Activated naive CD8-positive, alpha-beta T cell treated with anti-CD3 and anti-CD28 coated beads, Interleukin-2, amount 10 ng/mL, durations not matched to agents 7 days and 5 days (primary cell): ENCODE measurements at regions not wholly inside any gene's neighbourhood (a gene's known extent, or its start where the extent isn't known, plus 50 kb on each side); places are given as distances from the start of the nearest gene placed in this dataset.

Experiments used
- ATAC-seq: fragments of 150-1000 bp; cut with Tn5 transposase; one replicate; pipeline ENCODE4 v1.10.0; 2021; ENCODE audit warnings: low read depth, moderate library complexity
- POLR2A ChIA-PET: fragments of 350-600 bp; sonication (Branson Sonifier 250); formaldehyde crosslinking; loops from one replicate; lab custom pipeline; 2021; ENCODE audit warnings: antibody characterized with exemption; lab: Charles Lee
- DNase-seq: peaks from one replicate; pipeline ENCODE4 v3.0.0; 2021
- H3K27ac Mint-ChIP-seq: one replicate; pipeline ENCODE4 v1.8.0; 2022; ENCODE audit warnings: mild to moderate bottlenecking, mixed read lengths
- H3K27me3 Mint-ChIP-seq: one replicate; pipeline ENCODE4 v1.8.0; 2022; ENCODE audit warnings: mild to moderate bottlenecking, moderate library complexity, mixed read lengths
- H3K36me3 Mint-ChIP-seq: one replicate; pipeline ENCODE4 v1.8.0; 2021; ENCODE audit warnings: mild to moderate bottlenecking, mixed read lengths
- H3K4me1 Mint-ChIP-seq: one replicate; pipeline ENCODE4 v1.8.0; 2021; ENCODE audit warnings: mixed read lengths
- H3K4me3 Mint-ChIP-seq: one replicate; pipeline ENCODE4 v1.8.0; 2022; ENCODE audit warnings: mild to moderate bottlenecking, moderate library complexity, mixed read lengths
- H3K9me3 Mint-ChIP-seq: one replicate; pipeline ENCODE4 v1.8.0; 2021; ENCODE audit warnings: mixed read lengths

- POLR2A ChIA-PET, result no interaction called here
- no peak for ATAC-seq
- Mint-ChIP-seq H3K9me3 (peaks cover 17% of the 10 kb centered on the region), H3K4me3 (no peak overlapping the region), H3K36me3 (no peaks in the 10 kb centered on the region), H3K4me1 (no peaks in the 10 kb centered on the region), H3K27ac (no peak overlapping the region), H3K27me3 (peaks cover 13% of the 10 kb centered on the region)
- no peak for DNase-seq
Observed at GRCh38 chr5:73344835-73345234, 103.7 kb downstream of the FOXD1 start.

- Mint-ChIP-seq H3K36me3 (no peaks in the 10 kb centered on the region), H3K4me1 (no peaks in the 10 kb centered on the region), H3K27me3 (peaks cover 16% of the 10 kb centered on the region), H3K4me3 (no peak overlapping the region), H3K27ac (no peak overlapping the region), H3K9me3 (peaks cover 1% of the 10 kb centered on the region)
- no peak for ATAC-seq
- no peak for DNase-seq
- POLR2A ChIA-PET, result no interaction called here
Observed at GRCh38 chr5:73339711-73340110, 108.9 kb downstream of the FOXD1 start.

- POLR2A ChIA-PET, result no interaction called here
- H3K36me3 Mint-ChIP-seq, result no peaks in the 10 kb centered on the region
- H3K4me3 Mint-ChIP-seq, result no peak overlapping the region
- no peaks in the 10 kb centered on the region for H3K9me3 Mint-ChIP-seq
- H3K4me1 Mint-ChIP-seq, result no peaks in the 10 kb centered on the region
- DNase-seq, result no peak
- H3K27ac Mint-ChIP-seq, result no peak overlapping the region
- peaks cover 18% of the 10 kb centered on the region for H3K27me3 Mint-ChIP-seq
- no peak for ATAC-seq
Observed at GRCh38 chr5:73339051-73339575, 109.5 kb downstream of the FOXD1 start.

- H3K4me1 Mint-ChIP-seq, result no peaks in the 10 kb centered on the region
- no peaks in the 10 kb centered on the region for H3K36me3 Mint-ChIP-seq
- POLR2A ChIA-PET, result no interaction called here
- no peak overlapping the region for H3K27ac Mint-ChIP-seq
- DNase-seq, result no peak
- no peaks in the 10 kb centered on the region for H3K9me3 Mint-ChIP-seq
- H3K27me3 Mint-ChIP-seq, result peaks cover 21% of the 10 kb centered on the region
- H3K4me3 Mint-ChIP-seq, result no peak overlapping the region
- ATAC-seq, result no peak
Observed at GRCh38 chr5:73338256-73339050, 110.1 kb downstream of the FOXD1 start.

GRCh38 chr5:73337586-73338255, 110.9 kb downstream of the FOXD1 start:
- DNase-seq, result no peak
- H3K4me1 Mint-ChIP-seq, result no peaks in the 10 kb centered on the region
- no peak overlapping the region for H3K4me3 Mint-ChIP-seq
- no peaks in the 10 kb centered on the region for H3K9me3 Mint-ChIP-seq
- ATAC-seq, result no peak
- POLR2A ChIA-PET, result no interaction called here
- peaks cover 20% of the 10 kb centered on the region for H3K27me3 Mint-ChIP-seq
- no peak overlapping the region for H3K27ac Mint-ChIP-seq
- no peaks in the 10 kb centered on the region for H3K36me3 Mint-ChIP-seq

GRCh38 chr5:73336366-73336765, 112.2 kb downstream of the FOXD1 start:
- ATAC-seq (no peak), DNase-seq (no peak)
- no peaks in the 10 kb centered on the region for H3K36me3 Mint-ChIP-seq
- POLR2A ChIA-PET, result no interaction called here
- peaks cover 33% of the 10 kb centered on the region for H3K27me3 Mint-ChIP-seq
- no peaks in the 10 kb centered on the region for H3K4me1 Mint-ChIP-seq
- peaks cover 2% of the 10 kb centered on the region for H3K9me3 Mint-ChIP-seq
- no peak overlapping the region for H3K27ac Mint-ChIP-seq
- no peak overlapping the region for H3K4me3 Mint-ChIP-seq

- Mint-ChIP-seq H3K27me3 (peaks cover 40% of the 10 kb centered on the region), H3K27ac (no peak overlapping the region), H3K9me3 (peaks cover 2% of the 10 kb centered on the region), H3K4me3 (no peak overlapping the region), H3K4me1 (no peaks in the 10 kb centered on the region), H3K36me3 (no peaks in the 10 kb centered on the region)
- no peak for DNase-seq
- POLR2A ChIA-PET, result no interaction called here
- ATAC-seq, result no peak
Observed at GRCh38 chr5:73333944-73334703, 114.5 kb downstream of the FOXD1 start.

GRCh38 chr5:73330613-73331012, 118.0 kb downstream of the FOXD1 start:
- ATAC-seq, result no peak
- POLR2A ChIA-PET, result no interaction called here
- Mint-ChIP-seq H3K36me3 (no peaks in the 10 kb centered on the region), H3K27ac (no peak overlapping the region), H3K9me3 (peaks cover 2% of the 10 kb centered on the region), H3K4me3 (no peak overlapping the region), H3K4me1 (no peaks in the 10 kb centered on the region), H3K27me3 (peaks cover 33% of the 10 kb centered on the region)
- no peak for DNase-seq

GRCh38 chr5:73328640-73329039, 119.9 kb downstream of the FOXD1 start:
- ATAC-seq (no peak), DNase-seq (no peak)
- Mint-ChIP-seq H3K4me3 (no peak overlapping the region), H3K27me3 (peaks cover 28% of the 10 kb centered on the region), H3K36me3 (no peaks in the 10 kb centered on the region), H3K9me3 (peaks cover 2% of the 10 kb centered on the region), H3K4me1 (no peaks in the 10 kb centered on the region), H3K27ac (no peak overlapping the region)
- POLR2A ChIA-PET, result no interaction called here

- H3K4me1 Mint-ChIP-seq, result no peaks in the 10 kb centered on the region
- H3K36me3 Mint-ChIP-seq, result no peaks in the 10 kb centered on the region
- peaks cover 29% of the 10 kb centered on the region for H3K27me3 Mint-ChIP-seq
- POLR2A ChIA-PET, result no interaction called here
- no peak overlapping the region for H3K4me3 Mint-ChIP-seq
- no peak for ATAC-seq
- H3K27ac Mint-ChIP-seq, result no peak overlapping the region
- H3K9me3 Mint-ChIP-seq, result peaks cover 2% of the 10 kb centered on the region
- DNase-seq, result no peak
Observed at GRCh38 chr5:73327908-73328455, 120.6 kb downstream of the FOXD1 start.

GRCh38 chr5:73325546-73325945, 123.0 kb downstream of the FOXD1 start:
- Mint-ChIP-seq H3K36me3 (no peaks in the 10 kb centered on the region), H3K4me1 (no peaks in the 10 kb centered on the region), H3K27me3 (peaks cover 20% of the 10 kb centered on the region), H3K4me3 (no peak overlapping the region), H3K27ac (no peak overlapping the region), H3K9me3 (no peaks in the 10 kb centered on the region)
- DNase-seq, result no peak
- POLR2A ChIA-PET, result no interaction called here
- no peak for ATAC-seq

GRCh38 chr5:73323466-73323865, 125.1 kb downstream of the FOXD1 start:
- H3K4me1 Mint-ChIP-seq, result no peaks in the 10 kb centered on the region
- H3K36me3 Mint-ChIP-seq, result no peaks in the 10 kb centered on the region
- ATAC-seq (no peak), DNase-seq (no peak)
- H3K4me3 Mint-ChIP-seq, result no peak overlapping the region
- H3K9me3 Mint-ChIP-seq, result no peaks in the 10 kb centered on the region
- peaks cover 22% of the 10 kb centered on the region for H3K27me3 Mint-ChIP-seq
- H3K27ac Mint-ChIP-seq, result no peak overlapping the region
- POLR2A ChIA-PET, result no interaction called here

- Mint-ChIP-seq H3K27ac (no peak overlapping the region), H3K27me3 (peaks cover 24% of the 10 kb centered on the region), H3K4me1 (no peaks in the 10 kb centered on the region), H3K36me3 (no peaks in the 10 kb centered on the region), H3K9me3 (no peaks in the 10 kb centered on the region), H3K4me3 (no peak overlapping the region)
- POLR2A ChIA-PET, result no interaction called here
- ATAC-seq, result no peak
- no peak for DNase-seq
Observed at GRCh38 chr5:73322437-73323076, 126.0 kb downstream of the FOXD1 start.
